Hepatocyte (in vitro differentiated cells): ENCODE measurements at regions not wholly inside any gene's neighbourhood (a gene's known extent, or its start where the extent isn't known, plus 50 kb on each side); places are given as distances from the start of the nearest gene placed in this dataset.

Experiments used
- DNase-seq: peaks from one replicate; pipeline ENCODE4 v3.0.0-alpha.2; 2016; ENCODE audit warnings: low spot score
- H2AFZ ChIP-seq: fragments of 200-600 bp; sonication (generic); 2 replicates; pipeline ENCODE4 v1.6.0; 2016; ENCODE audit warnings: antibody characterized with exemption, mild to moderate bottlenecking
- H3K27ac ChIP-seq: fragments of 200-600 bp; sonication (generic); 2 replicates; pipeline ENCODE4 v1.5.1; 2016; ENCODE audit warnings: mild to moderate bottlenecking
- H3K27me3 ChIP-seq: fragments of 200-600 bp; sonication (generic); 2 replicates; pipeline ENCODE4 v1.6.1; 2016
- H3K36me3 ChIP-seq: fragments of 200-600 bp; sonication (generic); replicated peaks from 2 replicates; pipeline ENCODE4 v1.5.1; 2016; ENCODE audit warnings: low read depth; ENCODE audit not compliant: insufficient read depth
- H3K4me1 ChIP-seq: fragments of 200-600 bp; sonication (generic); 2 replicates; pipeline ENCODE4 v1.5.1; 2016; ENCODE audit warnings: mild to moderate bottlenecking, moderate library complexity; ENCODE audit not compliant: insufficient read depth
- H3K4me2 ChIP-seq: fragments of 200-600 bp; sonication (generic); 2 replicates; pipeline ENCODE4 v1.6.0; 2016
- H3K4me3 ChIP-seq: fragments of 200-600 bp; sonication (generic); 2 replicates; pipeline ENCODE4 v1.5.1; 2016; ENCODE audit warnings: mild to moderate bottlenecking
- H3K79me2 ChIP-seq: fragments of 200-600 bp; sonication (generic); 2 replicates; pipeline ENCODE4 v1.6.0; 2017; ENCODE audit warnings: mild to moderate bottlenecking
- H3K9me2 ChIP-seq: fragments of 200-600 bp; sonication (generic); replicated peaks from 2 replicates; pipeline ENCODE4 v1.6.0; 2017; ENCODE audit warnings: mild to moderate bottlenecking; ENCODE audit not compliant: insufficient read depth
- H3K9me3 ChIP-seq: fragments of 200-600 bp; sonication (generic); 2 replicates; pipeline ENCODE4 v1.5.1; 2016; ENCODE audit warnings: low read depth, mild to moderate bottlenecking
- H4K20me1 ChIP-seq: fragments of 200-600 bp; sonication (generic); 2 replicates; pipeline ENCODE4 v1.6.0; 2016; ENCODE audit warnings: mild to moderate bottlenecking; ENCODE audit not compliant: insufficient read depth, poor library complexity, severe bottlenecking
- CTCF ChIP-seq: fragments of 200-600 bp; sonication (generic); IDR thresholded peaks from 2 replicates; pipeline ENCODE4 v1.5.1; 2016; ENCODE audit warnings: antibody characterized with exemption, mild to moderate bottlenecking; ENCODE audit not compliant: poor library complexity
- EZH2 ChIP-seq: fragments of 200-600 bp; sonication (generic); IDR thresholded peaks from 2 replicates; pipeline ENCODE4 v1.6.1; 2016; ENCODE audit warnings: antibody characterized with exemption, mild to moderate bottlenecking, borderline replicate concordance
- EZH2phosphoT487 ChIP-seq: fragments of 200-600 bp; sonication (generic); IDR thresholded peaks from one replicate; pipeline ENCODE4 v1.6.1; 2018; ENCODE audit warnings: antibody characterized with exemption, mild to moderate bottlenecking, low read depth, moderate library complexity; ENCODE audit not compliant: unreplicated experiment, severe bottlenecking
- WGBS: methylation state at CpG from one replicate; pipeline ENCODE4 v1.1.6; 2016; ENCODE audit warnings: low lambda C conversion rate; ENCODE audit errors: missing lambda C conversion rate; 5-methylcytosine and 5-hydroxymethylcytosine counted together

GRCh38 chr3:80097674-80098073, 329.9 kb upstream of the ROBO1 start:
- Histone ChIP-seq H4K20me1 (no peaks in the 10 kb centered on the region), H3K4me2 (no peak overlapping the region), H3K9me2 (no peaks in the 10 kb centered on the region), H3K79me2 (no peaks in the 10 kb centered on the region), H3K4me3 (no peak overlapping the region), H3K27me3 (no peaks in the 10 kb centered on the region), H2AFZ (no peak overlapping the region), H3K36me3 (no peaks in the 10 kb centered on the region), H3K9me3 (no peaks in the 10 kb centered on the region), H3K4me1 (no peaks in the 10 kb centered on the region), H3K27ac (no peak overlapping the region)
- TF ChIP-seq EZH2 (no peak), CTCF (no peak), EZH2phosphoT487 (no peak)
- 77% methylated on average over 2 of the region's 2 CpGs for WGBS
- no peak for DNase-seq

GRCh38 chr3:80096909-80097308, 329.1 kb upstream of the ROBO1 start:
- no peaks in the 10 kb centered on the region for H4K20me1 ChIP-seq
- H3K27ac ChIP-seq: no peak overlapping the region
- no peak overlapping the region for H3K4me3 ChIP-seq
- no peaks in the 10 kb centered on the region for H3K4me1 ChIP-seq
- H3K27me3 ChIP-seq: no peaks in the 10 kb centered on the region
- H3K4me2 ChIP-seq: no peak overlapping the region
- TF ChIP-seq CTCF: no peak
- TF ChIP-seq EZH2phosphoT487: no peak
- TF ChIP-seq EZH2: no peak
- no peaks in the 10 kb centered on the region for H3K9me3 ChIP-seq
- no peak overlapping the region for H2AFZ ChIP-seq
- no peak for DNase-seq
- WGBS: 96% methylated on average over 2 of the region's 2 CpGs
- H3K79me2 ChIP-seq: no peaks in the 10 kb centered on the region
- H3K9me2 ChIP-seq: no peaks in the 10 kb centered on the region
- H3K36me3 ChIP-seq: no peaks in the 10 kb centered on the region

DNA sequence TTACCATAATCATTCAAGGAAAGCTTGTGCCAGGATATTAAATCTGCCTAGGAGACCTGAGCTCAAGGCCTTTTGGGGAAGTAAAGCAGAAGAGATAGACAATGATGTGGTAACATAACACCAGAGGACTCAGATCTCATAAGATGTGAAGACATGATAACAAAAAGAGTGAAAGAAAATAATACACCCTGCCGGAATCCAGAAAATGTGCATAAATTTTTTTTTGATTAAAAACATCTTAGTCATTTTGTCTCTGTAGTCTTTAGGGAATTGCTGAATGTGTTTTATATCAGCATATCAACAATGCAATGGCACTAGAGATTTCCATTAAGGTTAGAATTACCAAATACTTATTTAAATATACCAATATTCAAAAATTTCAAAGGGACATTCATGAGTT, 326.8 kb upstream of the ROBO1 start:
- H3K4me1 ChIP-seq: no peaks in the 10 kb centered on the region
- H3K27ac ChIP-seq: no peak overlapping the region
- H3K4me3 ChIP-seq: no peak overlapping the region
- no peaks in the 10 kb centered on the region for H3K9me2 ChIP-seq
- no peak overlapping the region for H2AFZ ChIP-seq
- H3K27me3 ChIP-seq: no peaks in the 10 kb centered on the region
- 86% methylated on average over 1 of the region's 1 CpG for WGBS
- H3K9me3 ChIP-seq: no peaks in the 10 kb centered on the region
- H3K36me3 ChIP-seq: no peaks in the 10 kb centered on the region
- no peaks in the 10 kb centered on the region for H4K20me1 ChIP-seq
- no peak for DNase-seq
- TF ChIP-seq EZH2phosphoT487 (no peak), EZH2 (no peak), CTCF (no peak)
- no peak overlapping the region for H3K4me2 ChIP-seq
- H3K79me2 ChIP-seq: no peaks in the 10 kb centered on the region

- Histone ChIP-seq H4K20me1 (no peaks in the 10 kb centered on the region), H3K27ac (no peak overlapping the region), H3K27me3 (no peaks in the 10 kb centered on the region), H3K4me2 (no peak overlapping the region), H3K4me1 (no peaks in the 10 kb centered on the region), H3K9me2 (no peaks in the 10 kb centered on the region), H2AFZ (no peak overlapping the region), H3K9me3 (no peaks in the 10 kb centered on the region), H3K4me3 (no peak overlapping the region), H3K79me2 (no peaks in the 10 kb centered on the region), H3K36me3 (no peaks in the 10 kb centered on the region)
- TF ChIP-seq CTCF (no peak), EZH2phosphoT487 (no peak), EZH2 (no peak)
- WGBS: 35% methylated on average over 1 of the region's 1 CpG
- no peak for DNase-seq
These were observed 320.0 kb upstream of the ROBO1 start for GRCh38 chr3:80087767-80088166.
